ENCODE measurements at regions not wholly inside any gene's neighbourhood (a gene's known extent, or its start where the extent isn't known, plus 50 kb on each side); places are given as distances from the start of the nearest gene placed in this dataset.

DNA sequence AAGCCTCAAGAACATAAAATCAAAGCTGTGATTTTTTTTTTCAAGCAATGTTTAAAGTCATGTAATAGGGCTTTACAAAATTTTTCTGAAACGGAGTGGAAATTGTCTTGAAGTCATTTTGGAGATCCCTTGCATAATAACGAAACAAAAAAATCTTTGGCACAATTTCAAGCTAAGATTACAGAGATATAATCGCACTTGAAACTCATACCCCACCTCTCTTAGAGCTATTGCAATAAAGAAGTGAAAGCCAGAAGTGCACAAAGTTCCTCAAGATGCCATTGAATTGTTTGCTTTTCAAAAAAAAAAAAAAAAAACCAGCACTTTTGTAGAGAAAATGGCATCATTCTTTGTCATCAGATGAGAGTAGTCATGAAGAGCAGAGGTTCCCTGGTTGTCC is 152.3 kb downstream of the PAX3 start:
- no peak for TF ChIP-seq RAD21 (IDR thresholded peaks at IDR 0.05; ENCODE audit: low read depth)

DNA sequence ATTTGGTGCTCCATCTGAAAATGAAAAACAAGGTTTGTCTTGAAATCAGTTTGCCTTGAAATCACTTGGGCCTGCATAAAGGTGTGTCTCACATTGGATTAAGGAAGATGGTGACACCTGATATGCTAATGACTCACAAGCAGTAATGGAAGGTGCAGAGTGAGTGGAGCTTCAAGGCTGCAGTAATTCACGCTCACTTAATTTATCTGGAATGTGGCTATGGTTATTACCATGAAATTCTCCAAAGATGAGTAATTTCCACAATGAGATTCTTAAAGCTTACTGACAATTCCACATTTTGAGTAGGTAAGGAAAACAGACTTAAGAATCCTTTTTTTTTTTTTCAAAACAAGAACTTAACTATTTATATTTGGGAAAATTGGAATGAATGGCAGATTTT is 156.8 kb downstream of the PAX3 start:
- TF ChIP-seq CREB1 (IDR thresholded peaks at IDR 0.05; ENCODE audit: low read depth) (no peak), EGR1 (IDR thresholded peaks at IDR 0.05) (no peak), YY1 (IDR thresholded peaks at IDR 0.05; ENCODE audit: low read depth) (no peak), NFIC (IDR thresholded peaks at IDR 0.05) (no peak; the same call in 1 of the 2 replicates), FOXM1 (IDR thresholded peaks at IDR 0.05; ENCODE audit: borderline replicate concordance, low read depth) (no peak; the same call in 1 of the 2 replicates), TEAD4 (IDR thresholded peaks at IDR 0.05) (peak; percentile 86), CEBPB (IDR thresholded peaks at IDR 0.05) (no peak), RAD21 (IDR thresholded peaks at IDR 0.05; ENCODE audit: low read depth) (no peak), TCF12 (IDR thresholded peaks at IDR 0.05; ENCODE audit: low read depth) (0 out of 2 replicates have a peak, but pooled peaks have one; percentile 35), EP300 (IDR thresholded peaks at IDR 0.05; ENCODE audit: borderline replicate concordance) (peak; percentile 54; the same call in 1 of the 2 replicates)
- TF ChIP-seq, protein P1, sequence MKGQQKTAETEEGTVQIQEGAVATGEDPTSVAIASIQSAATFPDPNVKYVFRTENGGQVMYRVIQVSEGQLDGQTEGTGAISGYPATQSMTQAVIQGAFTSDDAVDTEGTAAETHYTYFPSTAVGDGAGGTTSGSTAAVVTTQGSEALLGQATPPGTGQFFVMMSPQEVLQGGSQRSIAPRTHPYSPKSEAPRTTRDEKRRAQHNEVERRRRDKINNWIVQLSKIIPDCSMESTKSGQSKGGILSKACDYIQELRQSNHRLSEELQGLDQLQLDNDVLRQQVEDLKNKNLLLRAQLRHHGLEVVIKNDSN (IDR thresholded peaks at IDR 0.05), result no peak

DNA sequence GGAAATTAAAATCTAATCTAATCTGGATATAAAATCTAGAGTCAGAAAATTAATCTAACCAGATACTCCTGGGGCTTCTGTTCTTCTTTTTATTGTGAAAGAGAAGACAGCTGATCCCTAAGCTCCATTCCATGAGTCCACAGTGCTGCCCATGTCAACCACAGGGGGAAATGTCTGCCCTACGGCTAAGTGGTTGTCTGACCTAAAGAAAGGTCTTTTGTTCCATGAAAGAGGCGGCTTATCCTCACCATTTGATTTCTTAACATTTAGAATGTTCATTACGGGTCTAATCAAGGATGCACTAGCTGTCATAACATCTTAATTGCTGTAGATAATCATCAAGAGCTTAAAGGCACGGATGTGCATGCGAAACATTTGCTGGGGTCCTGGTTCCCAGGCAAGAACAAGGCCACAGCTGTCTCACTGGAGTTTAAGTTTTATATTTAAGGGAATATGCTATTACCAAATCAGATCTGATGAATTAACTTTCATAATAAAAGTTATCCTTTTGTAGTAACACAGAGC is 162.6 kb downstream of the PAX3 start:
- TF ChIP-seq RAD21 (IDR thresholded peaks at IDR 0.05; ENCODE audit: low read depth), result no peak
- TF ChIP-seq, protein P2, sequence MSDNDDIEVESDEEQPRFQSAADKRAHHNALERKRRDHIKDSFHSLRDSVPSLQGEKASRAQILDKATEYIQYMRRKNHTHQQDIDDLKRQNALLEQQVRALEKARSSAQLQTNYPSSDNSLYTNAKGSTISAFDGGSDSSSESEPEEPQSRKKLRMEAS (IDR thresholded peaks at IDR 0.05), result no peak
- TF ChIP-seq TAF1 (IDR thresholded peaks at IDR 0.05; ENCODE audit: low read depth), result no peak
- no peak for TF ChIP-seq FOXM1 (IDR thresholded peaks at IDR 0.05; ENCODE audit: borderline replicate concordance, low read depth)
- no peak for TF ChIP-seq CEBPB (IDR thresholded peaks at IDR 0.05)
- no peak for TF ChIP-seq TEAD4 (IDR thresholded peaks at IDR 0.05)
- no peak for TF ChIP-seq NFIC (IDR thresholded peaks at IDR 0.05)
- TF ChIP-seq CREB1 (IDR thresholded peaks at IDR 0.05; ENCODE audit: low read depth), result no peak
- no peak for TF ChIP-seq ZBTB7A (IDR thresholded peaks at IDR 0.05; ENCODE audit: low read depth)
- no peak for TF ChIP-seq EGR1 (IDR thresholded peaks at IDR 0.05)
- no peak for TF ChIP-seq YY1 (IDR thresholded peaks at IDR 0.05; ENCODE audit: low read depth)
- no peak for TF ChIP-seq EP300 (IDR thresholded peaks at IDR 0.05; ENCODE audit: borderline replicate concordance)
- TF ChIP-seq, protein P3, sequence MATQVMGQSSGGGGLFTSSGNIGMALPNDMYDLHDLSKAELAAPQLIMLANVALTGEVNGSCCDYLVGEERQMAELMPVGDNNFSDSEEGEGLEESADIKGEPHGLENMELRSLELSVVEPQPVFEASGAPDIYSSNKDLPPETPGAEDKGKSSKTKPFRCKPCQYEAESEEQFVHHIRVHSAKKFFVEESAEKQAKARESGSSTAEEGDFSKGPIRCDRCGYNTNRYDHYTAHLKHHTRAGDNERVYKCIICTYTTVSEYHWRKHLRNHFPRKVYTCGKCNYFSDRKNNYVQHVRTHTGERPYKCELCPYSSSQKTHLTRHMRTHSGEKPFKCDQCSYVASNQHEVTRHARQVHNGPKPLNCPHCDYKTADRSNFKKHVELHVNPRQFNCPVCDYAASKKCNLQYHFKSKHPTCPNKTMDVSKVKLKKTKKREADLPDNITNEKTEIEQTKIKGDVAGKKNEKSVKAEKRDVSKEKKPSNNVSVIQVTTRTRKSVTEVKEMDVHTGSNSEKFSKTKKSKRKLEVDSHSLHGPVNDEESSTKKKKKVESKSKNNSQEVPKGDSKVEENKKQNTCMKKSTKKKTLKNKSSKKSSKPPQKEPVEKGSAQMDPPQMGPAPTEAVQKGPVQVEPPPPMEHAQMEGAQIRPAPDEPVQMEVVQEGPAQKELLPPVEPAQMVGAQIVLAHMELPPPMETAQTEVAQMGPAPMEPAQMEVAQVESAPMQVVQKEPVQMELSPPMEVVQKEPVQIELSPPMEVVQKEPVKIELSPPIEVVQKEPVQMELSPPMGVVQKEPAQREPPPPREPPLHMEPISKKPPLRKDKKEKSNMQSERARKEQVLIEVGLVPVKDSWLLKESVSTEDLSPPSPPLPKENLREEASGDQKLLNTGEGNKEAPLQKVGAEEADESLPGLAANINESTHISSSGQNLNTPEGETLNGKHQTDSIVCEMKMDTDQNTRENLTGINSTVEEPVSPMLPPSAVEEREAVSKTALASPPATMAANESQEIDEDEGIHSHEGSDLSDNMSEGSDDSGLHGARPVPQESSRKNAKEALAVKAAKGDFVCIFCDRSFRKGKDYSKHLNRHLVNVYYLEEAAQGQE (IDR thresholded peaks at IDR 0.05; ENCODE audit: low read depth), result no peak
- TF ChIP-seq, protein P1 (IDR thresholded peaks at IDR 0.05), result no peak
- TF ChIP-seq TCF12 (IDR thresholded peaks at IDR 0.05; ENCODE audit: low read depth), result no peak

DNA sequence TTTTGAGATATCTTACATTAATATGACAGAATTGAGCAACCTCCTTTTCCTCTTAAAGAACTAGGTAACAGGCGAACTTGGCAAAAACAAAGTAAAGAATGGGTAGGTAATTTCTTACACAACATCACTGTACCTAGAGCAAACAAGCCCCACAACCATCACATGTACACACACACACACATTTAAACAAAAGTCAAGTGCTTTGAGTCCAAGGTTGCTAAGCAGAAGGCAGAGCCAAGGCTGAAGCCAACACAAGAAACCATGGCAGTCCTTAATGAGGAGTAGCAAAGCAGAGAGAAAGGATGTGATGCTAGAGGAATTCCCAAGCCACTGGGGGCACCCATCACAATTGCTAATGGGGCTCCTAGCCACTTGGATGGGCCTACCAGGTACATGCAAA is 164.1 kb downstream of the PAX3 start:
- TF ChIP-seq RAD21 (IDR thresholded peaks at IDR 0.05; ENCODE audit: low read depth), result no peak
- no peak for TF ChIP-seq TCF12 (IDR thresholded peaks at IDR 0.05; ENCODE audit: low read depth)
- TF ChIP-seq, protein P1 (IDR thresholded peaks at IDR 0.05), result no peak
- TF ChIP-seq NFIC (IDR thresholded peaks at IDR 0.05), result no peak
- no peak for TF ChIP-seq FOXM1 (IDR thresholded peaks at IDR 0.05; ENCODE audit: borderline replicate concordance, low read depth)
- TF ChIP-seq CREB1 (IDR thresholded peaks at IDR 0.05; ENCODE audit: low read depth), result no peak
- TF ChIP-seq, protein P3 (IDR thresholded peaks at IDR 0.05; ENCODE audit: low read depth), result no peak
- TF ChIP-seq, protein P2 (IDR thresholded peaks at IDR 0.05), result no peak

DNA sequence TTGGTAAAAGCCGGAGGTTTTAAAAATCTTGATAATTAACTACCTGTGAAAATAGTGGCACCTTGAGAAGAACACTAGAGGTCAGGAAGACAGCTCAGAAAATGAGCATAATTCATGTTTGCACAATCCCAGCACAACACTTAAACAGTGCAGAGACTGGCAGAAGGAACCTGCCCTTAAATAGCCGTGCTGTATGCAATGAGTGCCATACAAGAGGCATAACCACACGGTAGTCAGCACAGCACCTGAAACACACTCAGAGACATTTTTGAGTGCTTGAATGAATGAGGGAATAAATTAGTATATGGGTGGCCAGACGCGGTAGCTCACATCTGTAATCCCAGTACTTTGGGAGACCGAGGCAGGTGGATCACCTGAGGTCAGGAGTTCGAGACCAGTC is 164.9 kb downstream of the PAX3 start:
- TF ChIP-seq TCF12 (IDR thresholded peaks at IDR 0.05; ENCODE audit: low read depth) (no peak), CEBPB (IDR thresholded peaks at IDR 0.05) (no peak), RAD21 (IDR thresholded peaks at IDR 0.05; ENCODE audit: low read depth) (no peak), TEAD4 (IDR thresholded peaks at IDR 0.05) (no peak), CREB1 (IDR thresholded peaks at IDR 0.05; ENCODE audit: low read depth) (no peak), TAF1 (IDR thresholded peaks at IDR 0.05; ENCODE audit: low read depth) (no peak), YY1 (IDR thresholded peaks at IDR 0.05; ENCODE audit: low read depth) (no peak), NFIC (IDR thresholded peaks at IDR 0.05) (no peak), ZBTB7A (IDR thresholded peaks at IDR 0.05; ENCODE audit: low read depth) (no peak)
- TF ChIP-seq, protein P1 (IDR thresholded peaks at IDR 0.05), result no peak
- TF ChIP-seq, protein P2 (IDR thresholded peaks at IDR 0.05), result no peak

Measured in Ishikawa (cell line).